Amniotic epithelial cell (primary cell): ENCODE measurements at regions not wholly inside any gene's neighbourhood (a gene's known extent, or its start where the extent isn't known, plus 50 kb on each side); places are given as distances from the start of the nearest gene placed in this dataset.

Experiments used
- DNase-seq: peaks from one replicate; pipeline ENCODE4 v3.0.0-alpha.2; 2010; ENCODE audit warnings: low read depth

- DNase-seq: no peak
Observed at GRCh38 chr17:77488531-77489238, 347.9 kb downstream of the SEC14L1 start.

- no peak for DNase-seq
Observed at GRCh38 chr17:77489239-77489892, 348.6 kb downstream of the SEC14L1 start.

GRCh38 chr17:77489893-77490255 lies 349.1 kb downstream of the SEC14L1 start:
- no peak for DNase-seq

GRCh38 chr17:77490361-77491183 lies 349.8 kb downstream of the SEC14L1 start:
- no peak for DNase-seq

- DNase-seq: no peak
Observed at GRCh38 chr17:77491921-77492445, 351.2 kb downstream of the SEC14L1 start.

GRCh38 chr17:77492446-77493237 lies 351.9 kb downstream of the SEC14L1 start:
- no peak for DNase-seq

GRCh38 chr17:77493238-77493820 lies 352.6 kb downstream of the SEC14L1 start:
- DNase-seq: no peak

GRCh38 chr17:77493901-77494663 lies 353.3 kb downstream of the SEC14L1 start:
- DNase-seq: no peak

GRCh38 chr17:77494664-77495435 lies 354.1 kb downstream of the SEC14L1 start:
- peak; percentile 48 for DNase-seq

- DNase-seq: no peak
Observed at GRCh38 chr17:77495575-77495974, 354.8 kb downstream of the SEC14L1 start.

GRCh38 chr17:77496401-77496801 lies 355.6 kb downstream of the SEC14L1 start:
- DNase-seq: no peak

GRCh38 chr17:77496831-77497577 lies 356.2 kb downstream of the SEC14L1 start:
- DNase-seq: no peak

GRCh38 chr17:77497578-77497934 lies 356.8 kb downstream of the SEC14L1 start:
- DNase-seq: no peak

GRCh38 chr17:77498091-77498741 lies 357.4 kb downstream of the SEC14L1 start:
- DNase-seq: no peak

GRCh38 chr17:77498791-77499698 lies 358.3 kb downstream of the SEC14L1 start:
- DNase-seq: no peak

- DNase-seq: no peak
Observed at GRCh38 chr17:77499699-77500435, 359.1 kb downstream of the SEC14L1 start.

GRCh38 chr17:77501101-77501566 lies 360.4 kb downstream of the SEC14L1 start:
- no peak for DNase-seq
